ENCODE measurements at regions not wholly inside any gene's neighbourhood (a gene's known extent, or its start where the extent isn't known, plus 50 kb on each side); places are given as distances from the start of the nearest gene placed in this dataset.
A peak's percentile ranks its signal among the peaks of the same experiment; 100 is the strongest.

- Histone ChIP-seq H3K4me3 (no peak overlapping the region), H3K27me3 (ENCODE audit: insufficient read depth) (no peaks in the 10 kb centered on the region), H3F3A (replicated peaks; ENCODE audit: low read depth) (no peaks in the 10 kb centered on the region), H3K4me1 (ENCODE audit: insufficient read depth) (peaks cover 20% of the 10 kb centered on the region), H4K20me1 (replicated peaks; ENCODE audit: insufficient read depth) (no peaks in the 10 kb centered on the region), H3K27ac (ENCODE audit: low read depth) (no peak overlapping the region), H3K36me3 (ENCODE audit: insufficient read depth) (no peaks in the 10 kb centered on the region), H3K9me2 (ENCODE audit: insufficient read depth) (no peaks in the 10 kb centered on the region), H3K4me2 (no peak overlapping the region), H3K79me2 (replicated peaks; ENCODE audit: insufficient read depth) (no peaks in the 10 kb centered on the region), H2AFZ (peak overlapping the region; percentile 75; the same call in 1 of the 2 replicates)
- peak; percentile 36; the same call in 2 of the 3 replicates for ATAC-seq
- Mint-ChIP-seq H3K36me3 (ENCODE audit: low read depth) (no peaks in the 10 kb centered on the region), H3K27ac (no peak overlapping the region), H3K27me3 (ENCODE audit: insufficient read depth, low read depth, poor library complexity) (peaks cover 4% of the 10 kb centered on the region), H3K4me3 (no peak overlapping the region), H3K9me3 (no peaks in the 10 kb centered on the region), H3K4me1 (peaks cover 29% of the 10 kb centered on the region)
- TF ChIP-seq CTCF (conservative IDR thresholded peaks at IDR 0.05; ENCODE audit: low read depth in 2 of 2) (no peak), ZNF331 (CRISPR knock-in tag; IDR thresholded peaks at IDR 0.05; ENCODE audit: low read depth) (no peak), ZNF462 (CRISPR knock-in tag; IDR thresholded peaks at IDR 0.05) (no peak)
- DNase-seq (ENCODE audit: low spot score) = peak; percentile 9
These were observed 216.6 kb downstream of the ATG4C start for GRCh38 chr1:63000508-63000907.

- ATAC-seq = peak; percentile 89
- TF ChIP-seq ZNF462 (CRISPR knock-in tag; IDR thresholded peaks at IDR 0.05) = no peak
These were observed 220.9 kb downstream of the ATG4C start for GRCh38 chr1:63004868-63005267.

More at GRCh38 chr1:63004868-63005267, 220.9 kb downstream of the ATG4C start:
- peak overlapping the region; percentile 67; the same call in 1 of the 2 replicates for H2AFZ ChIP-seq
- no peak overlapping the region for H3K4me2 ChIP-seq
- Mint-ChIP-seq H3K27ac (no peak overlapping the region), H3K9me3 (no peaks in the 10 kb centered on the region), H3K4me3 (no peak overlapping the region), H3K27me3 (ENCODE audit: insufficient read depth, low read depth, poor library complexity) (peaks cover 3% of the 10 kb centered on the region), H3K36me3 (ENCODE audit: low read depth) (no peaks in the 10 kb centered on the region), H3K4me1 (peaks cover 14% of the 10 kb centered on the region)
- H3K79me2 ChIP-seq (replicated peaks; ENCODE audit: insufficient read depth) = no peaks in the 10 kb centered on the region
- peaks cover 9% of the 10 kb centered on the region for H3K4me1 ChIP-seq (ENCODE audit: insufficient read depth)
- H4K20me1 ChIP-seq (replicated peaks; ENCODE audit: insufficient read depth) = no peaks in the 10 kb centered on the region
- H3K27me3 ChIP-seq (ENCODE audit: insufficient read depth) = no peaks in the 10 kb centered on the region
- DNase-seq (ENCODE audit: low spot score) = peak; percentile 61
- H3K4me3 ChIP-seq = no peak overlapping the region
- no peaks in the 10 kb centered on the region for H3F3A ChIP-seq (replicated peaks; ENCODE audit: low read depth)
- H3K27ac ChIP-seq (ENCODE audit: low read depth) = no peak overlapping the region
- no peaks in the 10 kb centered on the region for H3K36me3 ChIP-seq (ENCODE audit: insufficient read depth)
- H3K9me2 ChIP-seq (ENCODE audit: insufficient read depth) = peaks cover 7% of the 10 kb centered on the region; the same call in 1 of the 2 replicates
